Vagina (tissue), 2 donors: ENCODE measurements at regions not wholly inside any gene's neighbourhood (a gene's known extent, or its start where the extent isn't known, plus 50 kb on each side); places are given as distances from the start of the nearest gene placed in this dataset.

ENCODE experiments used
- CTCF ChIP-seq, 3 experiments: fragments of 450-650 bp in 2 of 3; fragments of 200-600 bp in 1 of 3; sonication (generic) in 1 of 3; IDR thresholded peaks; one replicate each; pipeline ENCODE4 v1.5.1; 2017 to 2019; ENCODE audit warnings: antibody characterized with exemption in 3 of 3, mild to moderate bottlenecking in 2 of 3, moderate library complexity in 2 of 3
- POLR2A ChIP-seq, 2 donors: fragments of 450-650 bp; IDR thresholded peaks; one replicate each; pipeline ENCODE4 v1.6.1; 2017; ENCODE audit warnings: antibody characterized with exemption in 2 of 2, mild to moderate bottlenecking in 2 of 2, moderate library complexity in 2 of 2
- POLR2AphosphoS5 ChIP-seq, 2 donors: sonication (generic); formaldehyde crosslinking; IDR thresholded peaks; one replicate each; pipeline ENCODE4 v1.9.0; 2017; ENCODE audit warnings: antibody characterized with exemption in 2 of 2, mild to moderate bottlenecking in 2 of 2, low read depth in 1 of 2; ENCODE audit not compliant: insufficient read depth in 1 of 2

GRCh38 chr4:13261486-13262257, 222.5 kb downstream of the RAB28 start:
- TF ChIP-seq CTCF (IDR thresholded peaks at IDR 0.05), result no peak
- TF ChIP-seq POLR2A (IDR thresholded peaks at IDR 0.05), result no peak
- TF ChIP-seq POLR2AphosphoS5 (IDR thresholded peaks at IDR 0.05; ENCODE audit: insufficient read depth in 1 of 2, low read depth in 1 of 2), result no peak
